Neural cell (in vitro differentiated cells): ENCODE measurements at regions not wholly inside any gene's neighbourhood (a gene's known extent, or its start where the extent isn't known, plus 50 kb on each side); places are given as distances from the start of the nearest gene placed in this dataset.

ENCODE experiments used
- H2AFZ ChIP-seq: fragments of 200-600, 300-800 bp; sonication (generic), shearing (Covaris generic); 2 replicates; pipeline ENCODE4 v1.6.0; 2014; ENCODE audit warnings: low read depth, mild to moderate bottlenecking, antibody characterized with exemption, low read length, moderate library complexity
- H3F3A ChIP-seq: fragments of 200-600 bp; shearing (Covaris generic); 2 replicates; pipeline ENCODE4 v1.6.1; 2016; ENCODE audit warnings: mild to moderate bottlenecking, moderate library complexity, mixed read lengths, antibody characterized with exemption, low read length; ENCODE audit not compliant: insufficient read depth, poor library complexity, severe bottlenecking
- H3K27ac ChIP-seq: fragments of 200-600, 300-800 bp; sonication (generic), shearing (Covaris generic); 2 replicates; pipeline ENCODE4 v1.5.1; 2014; ENCODE audit warnings: mild to moderate bottlenecking, low read length, moderate library complexity
- H3K27me3 ChIP-seq: fragments of 300-800, 200-600 bp; sonication (generic), shearing (Covaris generic); 2 replicates; pipeline ENCODE4 v1.6.0; 2014; ENCODE audit warnings: mild to moderate bottlenecking, low read depth, low read length, moderate library complexity; ENCODE audit not compliant: insufficient read depth
- H3K36me3 ChIP-seq: fragments of 300-800, 200-600 bp; sonication (generic), shearing (Covaris generic); 2 replicates; pipeline ENCODE4 v1.5.1; 2014; ENCODE audit warnings: mild to moderate bottlenecking, antibody characterized with exemption, low read length, moderate library complexity; ENCODE audit not compliant: insufficient read depth
- H3K4me2 ChIP-seq: fragments of 300-800, 200-600 bp; sonication (generic), shearing (Covaris generic); 2 replicates; pipeline ENCODE4 v1.6.0; 2014; ENCODE audit warnings: mild to moderate bottlenecking, low read length
- H3K4me3 ChIP-seq: fragments of 300-800, 200-600 bp; sonication (generic), shearing (Covaris generic); 2 replicates; pipeline ENCODE4 v1.5.1; 2014; ENCODE audit warnings: mild to moderate bottlenecking, low read length, moderate library complexity
- H3K79me2 ChIP-seq: fragments of 200-600 bp; shearing (Covaris generic); replicated peaks from 2 replicates; pipeline ENCODE4 v1.6.0; 2014; ENCODE audit warnings: mild to moderate bottlenecking, low read length, moderate library complexity; ENCODE audit not compliant: insufficient read depth
- H3K9ac ChIP-seq: fragments of 300-800, 200-600 bp; sonication (generic), shearing (Covaris generic); 2 replicates; pipeline ENCODE4 v1.6.1; 2016; ENCODE audit warnings: mild to moderate bottlenecking, low read length, mixed read lengths
- H3K9me2 ChIP-seq: fragments of 200-600 bp; shearing (Covaris generic); 2 replicates; pipeline ENCODE4 v1.6.1; 2016; ENCODE audit warnings: mild to moderate bottlenecking, low read length, mixed read lengths; ENCODE audit not compliant: insufficient read depth
- H3K9me3 ChIP-seq: fragments of 200-600, 300-800 bp; sonication (generic), shearing (Covaris generic); 2 replicates; pipeline ENCODE4 v1.6.1; 2016; ENCODE audit warnings: mild to moderate bottlenecking, mixed run types, low read length, moderate library complexity, mixed read lengths
- H4K20me1 ChIP-seq: fragments of 200-600 bp; shearing (Covaris generic); 2 replicates; pipeline ENCODE4 v1.6.1; 2016; ENCODE audit warnings: mild to moderate bottlenecking, mixed run types; ENCODE audit not compliant: insufficient read depth
- EP300 ChIP-seq: fragments of 450-650 bp; conservative IDR thresholded peaks from 2 replicates; pipeline ENCODE4 v1.6.1; 2014; ENCODE audit warnings: antibody characterized with exemption, mild to moderate bottlenecking, moderate library complexity; ENCODE audit not compliant: poor library complexity, severe bottlenecking
- EZH2 ChIP-seq: fragments of 200-600, 300-800 bp; shearing (Covaris generic), sonication (generic); IDR thresholded peaks from 2 replicates; pipeline ENCODE4 v1.6.1; 2014; ENCODE audit warnings: antibody characterized with exemption, low read length, borderline replicate concordance, mild to moderate bottlenecking; ENCODE audit not compliant: insufficient read depth, poor library complexity, severe bottlenecking
- MXI1 ChIP-seq: fragments of 450-650 bp; conservative IDR thresholded peaks from 2 replicates; pipeline ENCODE4 v1.6.1; 2014; ENCODE audit warnings: antibody characterized with exemption, mild to moderate bottlenecking; ENCODE audit not compliant: poor library complexity, severe bottlenecking
- POLR2AphosphoS5 ChIP-seq: IDR thresholded peaks from 2 replicates; pipeline ENCODE4 v1.6.1; 2012
- RAD21 ChIP-seq: fragments of 450-650 bp; conservative IDR thresholded peaks from 2 replicates; pipeline ENCODE4 v1.6.1; 2014; ENCODE audit warnings: antibody characterized with exemption, mild to moderate bottlenecking, moderate library complexity
- SMC3 ChIP-seq: fragments of 450-650 bp; conservative IDR thresholded peaks from 2 replicates; pipeline ENCODE4 v1.6.1; 2014; ENCODE audit warnings: antibody characterized with exemption, mild to moderate bottlenecking, moderate library complexity; ENCODE audit not compliant: poor library complexity
- TAF1 ChIP-seq: IDR thresholded peaks from 2 replicates; pipeline ENCODE4 v1.6.1; 2012; ENCODE audit warnings: low read depth
- TF ChIP-seq, protein P1 (sequence below): IDR thresholded peaks from 2 replicates; pipeline ENCODE4 v1.6.1; 2012; ENCODE audit warnings: borderline replicate concordance
- TF ChIP-seq, protein P2 (sequence below): fragments of 450-650 bp; IDR thresholded peaks from 2 replicates; pipeline ENCODE4 v1.5.1; 2014; ENCODE audit warnings: antibody characterized with exemption, mild to moderate bottlenecking, moderate library complexity; ENCODE audit not compliant: poor library complexity, severe bottlenecking

DNA sequence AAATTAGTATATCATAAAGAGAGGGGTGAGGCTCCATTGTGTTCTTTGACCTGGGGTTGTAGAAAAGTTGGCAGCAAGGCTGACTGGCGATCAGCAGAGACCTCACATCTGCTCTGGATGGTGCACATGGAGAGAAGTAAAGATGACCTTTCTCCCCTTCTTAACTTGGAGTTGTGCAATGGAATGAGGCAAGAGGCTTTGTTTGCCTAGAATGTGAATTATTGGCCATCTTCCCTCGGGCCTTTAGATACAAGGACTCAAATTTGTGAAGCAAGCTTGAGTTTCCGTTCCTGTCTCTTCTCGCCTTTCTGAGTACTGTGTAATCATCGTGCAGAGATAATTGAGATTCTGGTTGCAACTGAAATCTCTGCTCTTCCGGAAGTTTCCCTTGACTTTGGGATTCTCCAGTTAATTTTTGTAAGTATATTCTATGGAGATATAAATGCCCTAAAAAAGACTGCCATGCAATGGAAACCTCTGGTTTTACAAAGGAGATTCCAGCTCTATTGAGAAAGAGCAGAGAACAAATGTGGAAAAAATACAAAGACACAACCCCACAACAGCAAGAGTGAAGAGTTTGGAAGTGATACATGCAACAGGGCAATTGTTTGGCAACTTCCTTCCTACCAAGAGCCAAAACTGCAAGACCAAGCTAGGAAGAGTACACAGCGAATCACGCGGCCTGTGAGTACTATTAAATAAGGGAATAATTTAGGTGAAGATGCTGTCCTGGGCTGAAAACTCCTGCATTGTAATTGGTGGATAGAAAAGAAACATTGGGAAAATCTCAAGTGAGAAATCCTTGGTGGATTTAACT is 542.3 kb upstream of the NRP1 start (continued):
- TF ChIP-seq, protein P1, sequence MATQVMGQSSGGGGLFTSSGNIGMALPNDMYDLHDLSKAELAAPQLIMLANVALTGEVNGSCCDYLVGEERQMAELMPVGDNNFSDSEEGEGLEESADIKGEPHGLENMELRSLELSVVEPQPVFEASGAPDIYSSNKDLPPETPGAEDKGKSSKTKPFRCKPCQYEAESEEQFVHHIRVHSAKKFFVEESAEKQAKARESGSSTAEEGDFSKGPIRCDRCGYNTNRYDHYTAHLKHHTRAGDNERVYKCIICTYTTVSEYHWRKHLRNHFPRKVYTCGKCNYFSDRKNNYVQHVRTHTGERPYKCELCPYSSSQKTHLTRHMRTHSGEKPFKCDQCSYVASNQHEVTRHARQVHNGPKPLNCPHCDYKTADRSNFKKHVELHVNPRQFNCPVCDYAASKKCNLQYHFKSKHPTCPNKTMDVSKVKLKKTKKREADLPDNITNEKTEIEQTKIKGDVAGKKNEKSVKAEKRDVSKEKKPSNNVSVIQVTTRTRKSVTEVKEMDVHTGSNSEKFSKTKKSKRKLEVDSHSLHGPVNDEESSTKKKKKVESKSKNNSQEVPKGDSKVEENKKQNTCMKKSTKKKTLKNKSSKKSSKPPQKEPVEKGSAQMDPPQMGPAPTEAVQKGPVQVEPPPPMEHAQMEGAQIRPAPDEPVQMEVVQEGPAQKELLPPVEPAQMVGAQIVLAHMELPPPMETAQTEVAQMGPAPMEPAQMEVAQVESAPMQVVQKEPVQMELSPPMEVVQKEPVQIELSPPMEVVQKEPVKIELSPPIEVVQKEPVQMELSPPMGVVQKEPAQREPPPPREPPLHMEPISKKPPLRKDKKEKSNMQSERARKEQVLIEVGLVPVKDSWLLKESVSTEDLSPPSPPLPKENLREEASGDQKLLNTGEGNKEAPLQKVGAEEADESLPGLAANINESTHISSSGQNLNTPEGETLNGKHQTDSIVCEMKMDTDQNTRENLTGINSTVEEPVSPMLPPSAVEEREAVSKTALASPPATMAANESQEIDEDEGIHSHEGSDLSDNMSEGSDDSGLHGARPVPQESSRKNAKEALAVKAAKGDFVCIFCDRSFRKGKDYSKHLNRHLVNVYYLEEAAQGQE: no peak

DNA sequence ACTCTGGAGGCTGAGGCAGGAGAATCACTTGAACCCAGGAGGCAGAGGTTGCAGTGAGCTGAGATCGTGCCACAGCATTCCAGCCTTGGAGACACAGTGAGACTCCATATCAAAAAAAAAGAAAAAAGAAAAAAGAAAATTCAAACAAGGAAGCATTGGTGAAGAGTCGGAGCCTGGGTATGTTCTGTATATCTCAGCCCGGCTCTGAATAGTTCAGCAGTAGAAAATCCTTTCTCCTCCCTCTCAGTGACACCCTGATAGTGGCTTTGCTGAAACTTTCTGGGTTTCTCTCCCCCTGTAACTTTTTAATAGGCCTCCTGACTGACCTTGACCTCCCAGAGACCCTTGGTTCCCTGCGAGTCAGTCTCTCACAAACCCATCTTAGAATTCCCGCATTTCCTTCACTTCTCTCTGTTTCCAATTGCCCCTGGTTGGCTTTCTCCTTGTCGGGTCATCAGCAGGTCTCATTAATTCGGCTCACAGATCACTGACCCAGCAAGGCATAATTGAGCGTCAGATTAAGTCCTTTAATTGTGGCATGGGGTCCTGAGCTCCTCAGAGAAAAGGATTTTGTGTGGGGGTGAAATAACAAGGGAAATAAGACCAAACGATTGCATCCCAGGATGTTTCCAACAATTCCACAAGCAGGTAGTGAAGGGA is 541.6 kb upstream of the NRP1 start:
- Histone ChIP-seq H3K27me3 (no peaks in the 10 kb centered on the region), H3K9ac (no peak overlapping the region), H4K20me1 (no peaks in the 10 kb centered on the region), H3K27ac (no peak overlapping the region), H3K4me3 (no peak overlapping the region), H2AFZ (no peak overlapping the region), H3K4me2 (no peak overlapping the region), H3F3A (no peaks in the 10 kb centered on the region), H3K36me3 (no peaks in the 10 kb centered on the region), H3K9me3 (no peaks in the 10 kb centered on the region), H3K9me2 (no peaks in the 10 kb centered on the region), H3K79me2 (no peaks in the 10 kb centered on the region)
- TF ChIP-seq SMC3 (no peak), EZH2 (no peak), EP300 (no peak), RAD21 (no peak), TAF1 (no peak), POLR2AphosphoS5 (no peak), MXI1 (no peak)
- TF ChIP-seq, protein P2, sequence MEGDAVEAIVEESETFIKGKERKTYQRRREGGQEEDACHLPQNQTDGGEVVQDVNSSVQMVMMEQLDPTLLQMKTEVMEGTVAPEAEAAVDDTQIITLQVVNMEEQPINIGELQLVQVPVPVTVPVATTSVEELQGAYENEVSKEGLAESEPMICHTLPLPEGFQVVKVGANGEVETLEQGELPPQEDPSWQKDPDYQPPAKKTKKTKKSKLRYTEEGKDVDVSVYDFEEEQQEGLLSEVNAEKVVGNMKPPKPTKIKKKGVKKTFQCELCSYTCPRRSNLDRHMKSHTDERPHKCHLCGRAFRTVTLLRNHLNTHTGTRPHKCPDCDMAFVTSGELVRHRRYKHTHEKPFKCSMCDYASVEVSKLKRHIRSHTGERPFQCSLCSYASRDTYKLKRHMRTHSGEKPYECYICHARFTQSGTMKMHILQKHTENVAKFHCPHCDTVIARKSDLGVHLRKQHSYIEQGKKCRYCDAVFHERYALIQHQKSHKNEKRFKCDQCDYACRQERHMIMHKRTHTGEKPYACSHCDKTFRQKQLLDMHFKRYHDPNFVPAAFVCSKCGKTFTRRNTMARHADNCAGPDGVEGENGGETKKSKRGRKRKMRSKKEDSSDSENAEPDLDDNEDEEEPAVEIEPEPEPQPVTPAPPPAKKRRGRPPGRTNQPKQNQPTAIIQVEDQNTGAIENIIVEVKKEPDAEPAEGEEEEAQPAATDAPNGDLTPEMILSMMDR: no peak
